BE2C (cell line): ENCODE measurements at regions not wholly inside any gene's neighbourhood (a gene's known extent, or its start where the extent isn't known, plus 50 kb on each side); places are given as distances from the start of the nearest gene placed in this dataset.
"Not testable (repeated sequence)": the region's sequence is repeated elsewhere in the genome, so short reads cannot be mapped to it uniquely, and the experiment has no call there.

ENCODE experiments used
- DNase-seq: peaks from one replicate; pipeline ENCODE4 v3.0.0-alpha.2; 2020
- H3K27me3 ChIP-seq: fragments of 250-450 bp; sonication (Bioruptor Pico); 2 replicates; pipeline ENCODE4 v1.5.1; 2020; ENCODE audit warnings: mild to moderate bottlenecking
- H3K36me3 ChIP-seq: fragments of 250-450 bp; sonication (Bioruptor Pico); 2 replicates; pipeline ENCODE4 v1.5.1; 2020; ENCODE audit warnings: mild to moderate bottlenecking
- H3K4me1 ChIP-seq: fragments of 250-450 bp; sonication (Bioruptor Pico); 2 replicates; pipeline ENCODE4 v1.5.1; 2020
- H3K4me3 ChIP-seq: 2 replicates; pipeline ENCODE4 v1.5.1; 2011; ENCODE audit warnings: low read depth, low read length
- H3K9me3 ChIP-seq: fragments of 250-450 bp; sonication (Bioruptor Pico); 2 replicates; pipeline ENCODE4 v1.5.1; 2020
- TF ChIP-seq, protein P1 (sequence below): IDR thresholded peaks from 2 replicates; pipeline ENCODE4 v1.5.1; 2012; ENCODE audit warnings: mild to moderate bottlenecking, low read depth, low read length

DNA sequence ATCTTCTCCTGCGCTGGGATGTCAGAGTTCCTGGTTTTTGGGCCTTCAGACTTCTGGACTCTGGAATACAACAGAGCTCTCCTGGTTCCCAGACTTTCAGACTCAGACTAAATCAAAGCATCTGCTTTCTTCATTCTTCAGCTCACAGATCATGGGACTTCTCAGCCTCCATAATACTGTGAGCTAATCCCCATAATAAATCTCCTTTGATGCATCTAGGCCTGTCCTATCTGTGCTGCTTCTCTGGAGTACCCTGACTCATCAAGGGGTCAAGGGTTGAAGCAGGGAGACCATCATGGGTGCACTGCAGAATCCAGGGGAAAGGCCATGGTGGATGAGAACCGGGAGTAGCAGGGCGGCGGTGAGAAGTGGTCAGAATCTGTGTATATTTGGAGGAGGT, 1094.1 kb upstream of the TMEM132C start:
- DNase-seq: no peak
- no peaks in the 10 kb centered on the region for H3K4me1 ChIP-seq
- no peak overlapping the region for H3K4me3 ChIP-seq
- TF ChIP-seq, protein P1, sequence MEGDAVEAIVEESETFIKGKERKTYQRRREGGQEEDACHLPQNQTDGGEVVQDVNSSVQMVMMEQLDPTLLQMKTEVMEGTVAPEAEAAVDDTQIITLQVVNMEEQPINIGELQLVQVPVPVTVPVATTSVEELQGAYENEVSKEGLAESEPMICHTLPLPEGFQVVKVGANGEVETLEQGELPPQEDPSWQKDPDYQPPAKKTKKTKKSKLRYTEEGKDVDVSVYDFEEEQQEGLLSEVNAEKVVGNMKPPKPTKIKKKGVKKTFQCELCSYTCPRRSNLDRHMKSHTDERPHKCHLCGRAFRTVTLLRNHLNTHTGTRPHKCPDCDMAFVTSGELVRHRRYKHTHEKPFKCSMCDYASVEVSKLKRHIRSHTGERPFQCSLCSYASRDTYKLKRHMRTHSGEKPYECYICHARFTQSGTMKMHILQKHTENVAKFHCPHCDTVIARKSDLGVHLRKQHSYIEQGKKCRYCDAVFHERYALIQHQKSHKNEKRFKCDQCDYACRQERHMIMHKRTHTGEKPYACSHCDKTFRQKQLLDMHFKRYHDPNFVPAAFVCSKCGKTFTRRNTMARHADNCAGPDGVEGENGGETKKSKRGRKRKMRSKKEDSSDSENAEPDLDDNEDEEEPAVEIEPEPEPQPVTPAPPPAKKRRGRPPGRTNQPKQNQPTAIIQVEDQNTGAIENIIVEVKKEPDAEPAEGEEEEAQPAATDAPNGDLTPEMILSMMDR: no peak
- H3K9me3 ChIP-seq: no peaks in the 10 kb centered on the region; the same call in 1 of the 2 replicates
- no peaks in the 10 kb centered on the region for H3K36me3 ChIP-seq
- H3K27me3 ChIP-seq: no peaks in the 10 kb centered on the region

DNA sequence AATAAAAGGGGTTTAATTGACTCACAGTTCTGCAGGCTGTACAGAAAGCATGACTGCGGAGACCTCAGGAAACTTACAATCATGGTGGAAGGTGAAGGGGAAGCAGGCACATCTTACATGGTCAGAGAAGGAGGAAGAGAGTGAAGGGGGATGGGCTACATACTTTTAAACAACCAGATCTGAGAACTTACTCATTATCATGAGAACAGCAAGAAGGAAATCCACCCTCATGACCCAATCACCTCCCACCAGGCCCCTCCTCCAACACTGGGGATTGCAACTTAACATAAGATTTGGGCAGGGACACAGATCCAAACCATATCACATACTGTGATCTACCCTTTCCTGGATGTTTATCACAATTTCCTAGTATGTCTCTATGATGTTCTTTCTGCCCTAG, 1093.0 kb upstream of the TMEM132C start:
- H3K4me3 ChIP-seq: not testable (repeated sequence)

DNA sequence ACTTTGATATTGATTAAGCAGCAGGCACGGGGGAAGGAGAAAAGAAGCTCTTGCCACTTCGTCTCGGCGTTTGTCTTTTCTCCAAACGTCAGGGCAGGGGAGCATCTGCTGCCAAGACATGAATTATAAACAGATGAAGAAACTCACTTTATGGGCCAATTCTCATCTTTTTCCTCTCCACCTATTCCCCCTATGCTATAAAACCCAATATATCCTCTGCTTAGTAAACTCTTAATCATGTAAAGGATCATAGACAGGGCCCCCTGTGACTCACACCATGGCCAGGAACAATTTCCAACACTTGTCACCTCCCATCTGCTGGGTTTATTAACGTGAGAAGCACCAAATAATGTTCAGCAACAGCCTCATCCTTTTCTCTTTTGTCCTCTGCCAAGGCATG, 1092.1 kb upstream of the TMEM132C start:
- TF ChIP-seq, protein P1: no peak
- DNase-seq: no peak

More for the DNA sequence above, 1093.0 kb upstream of the TMEM132C start:
- not testable (repeated sequence) for H3K36me3 ChIP-seq, H3K27me3 ChIP-seq, H3K4me1 ChIP-seq, H3K9me3 ChIP-seq, DNase-seq

DNA sequence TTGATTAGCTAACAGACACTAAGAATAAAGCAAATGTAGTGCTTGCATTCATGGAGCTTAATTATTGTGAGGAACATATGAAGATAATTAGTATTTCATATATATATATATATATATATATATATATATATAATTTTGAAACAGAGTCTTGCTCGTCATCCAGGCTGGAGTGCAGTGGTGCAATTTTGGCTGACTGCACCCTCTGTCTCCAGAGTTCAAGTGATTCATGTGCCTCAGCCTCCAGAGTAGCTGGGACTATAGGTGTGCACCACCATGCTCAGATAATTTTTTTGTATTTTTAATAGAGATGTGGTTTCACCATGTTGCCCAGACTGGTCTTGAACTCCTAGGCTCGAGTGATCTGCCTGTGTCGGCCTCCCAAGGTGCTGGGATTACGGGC, 1091.6 kb upstream of the TMEM132C start:
- H3K4me3 ChIP-seq: no peak overlapping the region
- TF ChIP-seq, protein P1: no peak
- no peaks in the 10 kb centered on the region for H3K27me3 ChIP-seq
- no peaks in the 10 kb centered on the region for H3K4me1 ChIP-seq
- H3K9me3 ChIP-seq: no peaks in the 10 kb centered on the region; the same call in 1 of the 2 replicates
- no peak for DNase-seq
- H3K36me3 ChIP-seq: no peaks in the 10 kb centered on the region

More for the DNA sequence above, 1092.1 kb upstream of the TMEM132C start:
- no peaks in the 10 kb centered on the region; the same call in 1 of the 2 replicates for H3K9me3 ChIP-seq
- H3K27me3 ChIP-seq: no peaks in the 10 kb centered on the region
- no peak overlapping the region for H3K4me3 ChIP-seq
- no peaks in the 10 kb centered on the region for H3K4me1 ChIP-seq
- no peaks in the 10 kb centered on the region for H3K36me3 ChIP-seq

DNA sequence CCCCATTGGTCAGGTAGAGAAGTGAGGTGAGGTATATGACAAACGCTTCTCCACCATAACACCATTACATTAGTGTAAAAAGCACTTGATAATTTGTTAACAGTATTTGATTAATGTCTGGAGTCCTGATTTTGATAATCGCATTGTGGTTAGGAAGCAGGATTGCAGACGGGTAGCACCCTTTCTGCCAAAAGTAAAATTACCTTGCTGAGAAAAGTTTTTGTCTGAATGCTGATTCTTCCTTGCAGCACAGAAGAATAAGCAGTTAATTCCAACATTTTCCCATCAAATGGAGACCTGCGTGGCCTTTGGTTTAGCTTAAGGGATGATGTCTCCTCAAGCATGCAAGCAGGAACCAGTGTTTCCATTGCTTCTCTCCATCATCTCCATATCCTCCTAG, 1090.2 kb upstream of the TMEM132C start:
- TF ChIP-seq, protein P1: no peak
- H3K4me1 ChIP-seq: no peaks in the 10 kb centered on the region
- no peaks in the 10 kb centered on the region for H3K27me3 ChIP-seq
- H3K4me3 ChIP-seq: no peak overlapping the region
- no peaks in the 10 kb centered on the region for H3K36me3 ChIP-seq
- no peaks in the 10 kb centered on the region; the same call in 1 of the 2 replicates for H3K9me3 ChIP-seq
- DNase-seq: no peak

DNA sequence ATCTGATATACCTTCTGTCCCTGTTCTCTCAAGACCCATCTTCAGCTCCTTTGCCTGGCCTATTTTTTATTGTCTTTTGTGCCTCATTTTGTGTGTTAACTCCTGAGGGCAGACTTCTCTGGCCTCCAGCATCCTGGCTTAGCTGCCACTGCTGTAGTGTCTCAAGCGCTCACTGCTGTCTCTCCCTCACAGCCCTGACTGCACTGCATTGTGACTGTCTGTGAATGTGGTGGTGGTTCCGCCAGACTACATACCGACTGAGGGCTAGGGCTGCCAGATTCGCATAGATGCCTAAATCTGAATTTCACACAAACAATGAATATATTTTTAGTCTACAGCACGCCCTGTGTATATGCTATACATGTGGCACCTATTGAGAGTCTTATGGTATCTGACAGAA, 1088.9 kb upstream of the TMEM132C start:
- Histone ChIP-seq H3K36me3 (no peaks in the 10 kb centered on the region), H3K4me1 (no peaks in the 10 kb centered on the region), H3K9me3 (no peaks in the 10 kb centered on the region), H3K27me3 (no peaks in the 10 kb centered on the region), H3K4me3 (no peak overlapping the region)
- DNase-seq: no peak
- TF ChIP-seq, protein P1: no peak

DNA sequence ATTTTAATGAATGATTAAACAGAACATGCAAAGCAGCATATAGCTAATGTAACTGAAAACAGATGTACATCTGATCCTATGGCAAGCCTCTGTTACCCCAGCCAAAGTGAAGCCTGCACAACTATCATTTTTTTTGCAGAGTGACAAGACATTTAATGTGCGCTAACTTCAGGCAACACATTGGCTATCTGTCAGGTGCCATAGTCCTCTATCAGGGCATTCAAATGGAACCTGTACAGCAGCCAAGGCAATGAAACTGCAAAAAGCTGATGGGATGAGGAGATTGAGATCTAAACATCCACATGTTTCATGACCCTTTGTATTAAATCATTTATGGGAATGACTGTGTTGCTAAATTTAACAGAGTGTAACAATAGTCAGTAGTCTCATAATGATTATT, 1088.5 kb upstream of the TMEM132C start:
- Histone ChIP-seq H3K27me3 (no peaks in the 10 kb centered on the region), H3K4me3 (no peak overlapping the region), H3K4me1 (no peaks in the 10 kb centered on the region), H3K36me3 (no peaks in the 10 kb centered on the region), H3K9me3 (no peaks in the 10 kb centered on the region)
- TF ChIP-seq, protein P1: no peak
- no peak for DNase-seq
